SK-N-SH (cell line): ENCODE measurements at regions not wholly inside any gene's neighbourhood (a gene's known extent, or its start where the extent isn't known, plus 50 kb on each side); places are given as distances from the start of the nearest gene placed in this dataset.

ENCODE experiments used
- CTCF ChIA-PET: fragments of 300-600, 350-600 bp; formaldehyde crosslinking; extraction: SDS; loops from one replicate; lab custom pipeline; 2021; lab: Yijun Ruan, JAX
- POLR2A ChIA-PET: fragments of 350-600 bp; sonication (Branson Sonifier 250); formaldehyde crosslinking; extraction: SDS; loops from one replicate; lab custom pipeline; 2020; ENCODE audit warnings: antibody characterized with exemption, inconsistent platforms; lab: Yijun Ruan, JAX
- DNase-seq: peaks from one replicate; pipeline ENCODE4 v3.0.0; 2012
- H2AFZ ChIP-seq: fragments of 200-600 bp; sonication (generic); 2 replicates; pipeline ENCODE4 v1.8.1; 2016; ENCODE audit warnings: antibody characterized with exemption, mild to moderate bottlenecking, low read depth
- H3F3A ChIP-seq: fragments of 200-600 bp; sonication (generic); replicated peaks from 2 replicates; pipeline ENCODE3; 2016; ENCODE audit warnings: antibody characterized with exemption, mild to moderate bottlenecking; ENCODE audit not compliant: insufficient read depth
- H3K27ac ChIP-seq, 2 experiments: fragments of 200-500 bp in 1 of 2; fragments of 200-600 bp in 1 of 2; sonication (Bioruptor generic) in 1 of 2; sonication (generic), shearing (Covaris generic) in 1 of 2; 2 replicates each; pipeline versions ENCODE4 v1.5.1 to v1.6.1; 2014 to 2016; ENCODE audit warnings: low read depth in 2 of 2, inconsistent platforms in 1 of 2, low read length in 1 of 2, mild to moderate bottlenecking in 1 of 2, mixed read lengths in 1 of 2
- H3K27me3 ChIP-seq: fragments of 200-600 bp; sonication (generic), shearing (Covaris generic); 2 replicates; pipeline ENCODE4 v1.6.1; 2016; ENCODE audit warnings: mixed run types; ENCODE audit not compliant: insufficient read depth
- H3K36me3 ChIP-seq, 2 experiments: fragments of 200-500 bp in 1 of 2; fragments of 200-600 bp in 1 of 2; sonication (Bioruptor generic) in 1 of 2; sonication (generic) in 1 of 2; replicated peaks in 1 of 2; 2 replicates each; pipeline versions ENCODE3 to v1.5.1; 2014 to 2016; ENCODE audit warnings: low read length in 1 of 2, mild to moderate bottlenecking in 1 of 2; ENCODE audit not compliant: insufficient read depth in 2 of 2, control insufficient read depth in 1 of 2
- H3K4me1 ChIP-seq, 2 experiments: fragments of 200-500 bp in 1 of 2; fragments of 200-600 bp in 1 of 2; sonication (Bioruptor generic) in 1 of 2; sonication (generic), shearing (Covaris generic) in 1 of 2; 2 replicates each; pipeline versions ENCODE4 v1.5.1 to v1.6.1; 2014 to 2016; ENCODE audit warnings: low read depth in 1 of 2, low read length in 1 of 2, mixed run types in 1 of 2; ENCODE audit not compliant: insufficient read depth in 2 of 2, control insufficient read depth in 1 of 2
- H3K4me2 ChIP-seq: fragments of 200-600 bp; sonication (generic), shearing (Covaris generic); 2 replicates; pipeline ENCODE4 v1.6.1; 2017; ENCODE audit warnings: mixed run types
- H3K4me3 ChIP-seq, 2 experiments: fragments of 200-500 bp in 1 of 2; fragments of 200-600 bp in 1 of 2; sonication (Bioruptor generic) in 1 of 2; sonication (generic), shearing (Covaris generic) in 1 of 2; 2 replicates each; pipeline versions ENCODE4 v1.5.1 to v1.8.1; 2014 to 2016; ENCODE audit warnings: low read depth in 2 of 2, inconsistent platforms in 1 of 2, low read length in 1 of 2, mild to moderate bottlenecking in 1 of 2, mixed read lengths in 1 of 2, moderate library complexity in 1 of 2
- H3K79me2 ChIP-seq: fragments of 200-600 bp; sonication (generic); 2 replicates; pipeline ENCODE4 v1.8.1; 2017; ENCODE audit warnings: mild to moderate bottlenecking; ENCODE audit not compliant: insufficient read depth
- H3K9ac ChIP-seq: fragments of 200-600 bp; sonication (generic); 2 replicates; pipeline ENCODE4 v1.6.1; 2017; ENCODE audit warnings: mixed run types
- H3K9me2 ChIP-seq: fragments of 200-600 bp; sonication (generic); 2 replicates; pipeline ENCODE4 v1.6.1; 2017; ENCODE audit warnings: mixed run types
- H3K9me3 ChIP-seq: fragments of 200-600 bp; sonication (generic); 2 replicates; pipeline ENCODE4 v1.6.1; 2017; ENCODE audit warnings: mixed run types, mild to moderate bottlenecking, moderate library complexity
- H4K20me1 ChIP-seq: fragments of 200-600 bp; sonication (generic); 2 replicates; pipeline ENCODE4 v1.6.1; 2017; ENCODE audit warnings: mild to moderate bottlenecking, mixed run types; ENCODE audit not compliant: insufficient read depth
- EZH2phosphoT487 ChIP-seq: fragments of 200-600 bp; sonication (generic); IDR thresholded peaks from 2 replicates; pipeline ENCODE4 v1.6.1; 2017; ENCODE audit warnings: low read depth, mixed run types, mild to moderate bottlenecking, antibody characterized with exemption, moderate library complexity, borderline replicate concordance
- FOXM1 ChIP-seq: IDR thresholded peaks from 2 replicates; pipeline ENCODE4 v1.4.0; 2012; ENCODE audit warnings: low read depth, mild to moderate bottlenecking
- MEF2A ChIP-seq: IDR thresholded peaks from 2 replicates; pipeline ENCODE4 v1.4.0; 2012; ENCODE audit warnings: low read depth, borderline replicate concordance
- NRF1 ChIP-seq: IDR thresholded peaks from 2 replicates; pipeline ENCODE4 v1.6.1; 2012; ENCODE audit warnings: low read depth, mild to moderate bottlenecking, low read length
- PBX3 ChIP-seq: IDR thresholded peaks from 2 replicates; pipeline ENCODE4; 2012
- REST ChIP-seq: IDR thresholded peaks from 2 replicates; pipeline ENCODE4 v1.6.1; 2012; ENCODE audit warnings: mild to moderate bottlenecking, low read depth, low read length, moderate library complexity
- RFX5 ChIP-seq: IDR thresholded peaks from 2 replicates; pipeline ENCODE4 v1.6.1; 2012; ENCODE audit warnings: mild to moderate bottlenecking, improper control_type of control experiment, low read length
- RXRA ChIP-seq: IDR thresholded peaks from 2 replicates; pipeline ENCODE4 v1.4.0; 2012; ENCODE audit warnings: low read depth, mild to moderate bottlenecking, borderline replicate concordance
- SIN3A ChIP-seq: IDR thresholded peaks from 2 replicates; pipeline ENCODE4 v1.6.1; 2012; ENCODE audit warnings: low read depth, mild to moderate bottlenecking, low read length, moderate library complexity, borderline replicate concordance
- SMC3 ChIP-seq: IDR thresholded peaks from 2 replicates; pipeline ENCODE4 v1.6.1; 2012; ENCODE audit warnings: low read depth, low read length, improper control_type of control experiment
- TCF12 ChIP-seq: IDR thresholded peaks from 2 replicates; pipeline ENCODE4 v1.4.0; 2012
- TEAD4 ChIP-seq: IDR thresholded peaks from 2 replicates; pipeline ENCODE4 v1.4.0; 2012; ENCODE audit warnings: mild to moderate bottlenecking, borderline replicate concordance; ENCODE audit not compliant: insufficient read depth
- USF2 ChIP-seq: fragments of 150-350 bp; IDR thresholded peaks from 2 replicates; pipeline ENCODE4 v1.6.1; 2017; ENCODE audit warnings: antibody characterized with exemption, low read length, low read depth, borderline replicate concordance

GRCh38 chr6:164308339-164308738 is 893.8 kb downstream of the QKI start:
- H3K36me3 ChIP-seq = no peaks in the 10 kb centered on the region
- peaks cover 3% of the 10 kb centered on the region; the same call in 1 of the 2 replicates for H3K9me3 ChIP-seq
- no peak overlapping the region for H3K4me3 ChIP-seq
- H3K79me2 ChIP-seq = no peaks in the 10 kb centered on the region
- POLR2A ChIA-PET = no interaction called here
- no peaks in the 10 kb centered on the region for H3F3A ChIP-seq
- CTCF ChIA-PET = no interaction called here
- no peak for DNase-seq
- H2AFZ ChIP-seq = no peak overlapping the region
- H3K27me3 ChIP-seq = no peaks in the 10 kb centered on the region
- H3K9ac ChIP-seq = no peak overlapping the region
- TF ChIP-seq NRF1 (no peak), PBX3 (no peak), TCF12 (no peak), EZH2phosphoT487 (no peak), SMC3 (no peak), SIN3A (no peak), FOXM1 (no peak), REST (no peak), TEAD4 (no peak), USF2 (no peak), RXRA (no peak), MEF2A (no peak), RFX5 (no peak)
- H4K20me1 ChIP-seq = no peaks in the 10 kb centered on the region
- H3K4me2 ChIP-seq = no peak overlapping the region
- H3K4me1 ChIP-seq = no peaks in the 10 kb centered on the region
- no peak overlapping the region for H3K27ac ChIP-seq
- H3K9me2 ChIP-seq = no peaks in the 10 kb centered on the region
